Suprapubic skin (tissue), 4 donors: ENCODE measurements at regions not wholly inside any gene's neighbourhood (a gene's known extent, or its start where the extent isn't known, plus 50 kb on each side); places are given as distances from the start of the nearest gene placed in this dataset.

Experiments
- CTCF ChIP-seq, 2 donors: fragments of 200-600 bp in 1 of 2; fragments of 450-650 bp in 1 of 2; sonication (generic) in 1 of 2; IDR thresholded peaks; one replicate each; pipeline ENCODE4 v1.5.1; 2016 to 2019; ENCODE audit warnings: antibody characterized with exemption in 2 of 2, mild to moderate bottlenecking in 1 of 2, moderate library complexity in 1 of 2
- EP300 ChIP-seq: sonication (generic); formaldehyde crosslinking; IDR thresholded peaks from one replicate; pipeline ENCODE4 v1.6.1; 2017; ENCODE audit warnings: antibody characterized with exemption
- POLR2AphosphoS5 ChIP-seq, 3 donors: sonication (generic); formaldehyde crosslinking; IDR thresholded peaks; one replicate each; pipeline ENCODE4 v1.6.1; 2017; ENCODE audit warnings: antibody characterized with exemption in 3 of 3

DNA sequence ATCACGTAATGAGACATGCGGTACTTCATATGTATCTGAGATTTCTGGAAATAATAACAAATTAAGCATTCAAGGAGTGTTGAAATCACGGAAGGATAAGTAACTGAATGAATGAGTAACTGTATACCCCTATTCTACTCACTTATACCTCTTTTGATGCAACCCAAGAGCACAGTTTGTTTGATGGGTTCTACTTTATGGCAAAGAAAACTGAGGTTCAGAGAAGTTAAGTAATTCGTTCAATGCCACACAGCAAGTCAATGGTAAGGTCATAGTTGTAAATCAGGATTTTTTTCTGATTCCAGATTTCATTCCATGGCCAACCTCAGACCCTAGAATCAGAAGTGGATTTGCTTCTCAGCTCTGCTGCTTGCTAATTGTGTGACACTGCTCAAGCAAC is 544.5 kb upstream of the TBX3 start:
- no peak for TF ChIP-seq CTCF (IDR thresholded peaks at IDR 0.05)
- TF ChIP-seq EP300, result no peak
- TF ChIP-seq POLR2AphosphoS5 (IDR thresholded peaks at IDR 0.05), result no peak
